NCI-H2081 treated with DMSO at 0.1 percent for 48 hours (cell line): ENCODE measurements at regions not wholly inside any gene's neighbourhood (a gene's known extent, or its start where the extent isn't known, plus 50 kb on each side); places are given as distances from the start of the nearest gene placed in this dataset.
"Not testable (repeated sequence)": the region's sequence is repeated elsewhere in the genome, so short reads cannot be mapped to it uniquely, and the experiment has no call there.

Experiments
- DNase-seq: peaks from one replicate; lab custom pipeline; 2025; lab: John Stamatoyannopoulos, UW

- no peak for DNase-seq
These were observed 2217.4 kb upstream of the WWC1 start for GRCh38 chr5:166073901-166074581.

- DNase-seq = no peak
These were observed 2216.6 kb upstream of the WWC1 start for GRCh38 chr5:166074582-166075481.

GRCh38 chr5:166083183-166083959 is 2208.1 kb upstream of the WWC1 start:
- DNase-seq = no peak

- no peak for DNase-seq
These were observed 2204.9 kb upstream of the WWC1 start for GRCh38 chr5:166086568-166086967.

- DNase-seq = no peak
These were observed 2202.9 kb upstream of the WWC1 start for GRCh38 chr5:166088389-166089039.

- no peak for DNase-seq
These were observed 2199.5 kb upstream of the WWC1 start for GRCh38 chr5:166091931-166092330.

- no peak for DNase-seq
These were observed 2198.1 kb upstream of the WWC1 start for GRCh38 chr5:166093312-166093711.

- DNase-seq = no peak
These were observed 2188.5 kb upstream of the WWC1 start for GRCh38 chr5:166102947-166103346.

GRCh38 chr5:166111021-166111420 is 2180.4 kb upstream of the WWC1 start:
- DNase-seq = no peak

- no peak for DNase-seq
These were observed 2174.1 kb upstream of the WWC1 start for GRCh38 chr5:166117072-166118066.

GRCh38 chr5:166119506-166119905 is 2171.9 kb upstream of the WWC1 start:
- no peak for DNase-seq

GRCh38 chr5:166123717-166124116 is 2167.7 kb upstream of the WWC1 start:
- DNase-seq = no peak

- DNase-seq = no peak
These were observed 2163.5 kb upstream of the WWC1 start for GRCh38 chr5:166127766-166128570.

- DNase-seq = not testable (repeated sequence)
These were observed 2146.3 kb upstream of the WWC1 start for GRCh38 chr5:166145107-166145506.

GRCh38 chr5:166163996-166164610 is 2127.3 kb upstream of the WWC1 start:
- DNase-seq = no peak

GRCh38 chr5:166165596-166165995 is 2125.8 kb upstream of the WWC1 start:
- DNase-seq = peak; percentile 94

- peak; percentile 87 for DNase-seq
These were observed 2125.4 kb upstream of the WWC1 start for GRCh38 chr5:166166071-166166470.

- DNase-seq = no peak
These were observed 2118.8 kb upstream of the WWC1 start for GRCh38 chr5:166172597-166172996.

GRCh38 chr5:166178411-166179080 is 2112.9 kb upstream of the WWC1 start:
- DNase-seq = no peak
